GM12878 (cell line): ENCODE measurements at regions not wholly inside any gene's neighbourhood (a gene's known extent, or its start where the extent isn't known, plus 50 kb on each side); places are given as distances from the start of the nearest gene placed in this dataset.

ENCODE experiments used
- ATAC-seq: fragments of 200-7000 bp; cut with Tn5 transposase; 3 replicates; pipeline ENCODE4 v1.9.1; 2020; ENCODE audit warnings: mild to moderate bottlenecking, moderate library complexity
- BruUV-seq: library from RNA; stranded (reverse); fragments of 400-500 nt; replicated peaks from 2 replicates; lab custom pipeline; 2021; lab: Mats Ljungman, UMichigan
- CTCF ChIA-PET: fragments of 300-600 bp; sonication (Branson Sonifier 250); formaldehyde crosslinking; extraction: SDS; loops from one replicate; lab custom pipeline; 2021; ENCODE audit warnings: inconsistent platforms; lab: Yijun Ruan, JAX
- POLR2A ChIA-PET: fragments of 350-600 bp; formaldehyde crosslinking; extraction: SDS; loops from one replicate; lab custom pipeline; 2021; ENCODE audit warnings: inconsistent platforms; lab: Charles Lee
- RAD21 ChIA-PET: fragments of 300-600 bp; sonication (Branson Sonifier 250); formaldehyde crosslinking; loops from one replicate; lab custom pipeline; 2023; ENCODE audit warnings: antibody characterized with exemption; ENCODE audit not compliant: unreplicated experiment; lab: Charles Lee
- SMC1A ChIA-PET: fragments of 300-600 bp; sonication (Branson Sonifier 250); formaldehyde crosslinking; loops from one replicate; lab custom pipeline; 2023; ENCODE audit not compliant: unreplicated experiment, uncharacterized antibody; lab: Charles Lee
- DNase-seq: peaks from one replicate; pipeline ENCODE4 v3.0.0-alpha.2; 2011; ENCODE audit warnings: low read depth, low spot score
- FAIRE-seq: peaks from 3 replicates; lab custom pipeline; 2011; peaks lifted over from hg19 to GRCh38; lab: Jason Lieb, UNC
- H2AFZ ChIP-seq: 2 replicates; pipeline ENCODE4 v1.6.0; 2011; ENCODE audit warnings: low read depth, low read length, control low read depth; ENCODE audit not compliant: control insufficient read depth
- H3K27ac ChIP-seq: 2 replicates; pipeline ENCODE4 v1.5.1; 2011; ENCODE audit warnings: control low read depth; ENCODE audit not compliant: control insufficient read depth, insufficient read depth
- H3K27me3 ChIP-seq, 2 experiments: replicated peaks in 1 of 2; 2 replicates each; pipeline versions ENCODE4 v1.6.0 to v1.6.1; 2011; ENCODE audit warnings: low read length in 1 of 2; ENCODE audit not compliant: control insufficient read depth in 2 of 2, insufficient read depth in 2 of 2
- H3K36me3 ChIP-seq, 2 experiments: 2 replicates each; pipeline ENCODE4 v1.5.1; 2011; ENCODE audit warnings: low read length in 1 of 2; ENCODE audit not compliant: control insufficient read depth in 2 of 2, insufficient read depth in 2 of 2
- H3K4me1 ChIP-seq: 2 replicates; pipeline ENCODE4 v1.6.1; 2011; ENCODE audit warnings: mild to moderate bottlenecking, low read length, moderate library complexity, mixed read lengths; ENCODE audit not compliant: control insufficient read depth, insufficient read depth
- H3K4me2 ChIP-seq: 2 replicates; pipeline ENCODE4 v1.6.0; 2011; ENCODE audit warnings: control low read depth; ENCODE audit not compliant: control insufficient read depth, insufficient read depth
- H3K4me3 ChIP-seq: fragments of 200-600 bp; sonication (generic); 2 replicates; pipeline ENCODE4 v1.5.1; 2016
- H3K79me2 ChIP-seq: 2 replicates; pipeline ENCODE4 v1.6.0; 2011; ENCODE audit warnings: low read length; ENCODE audit not compliant: control insufficient read depth, insufficient read depth
- H3K9ac ChIP-seq: 2 replicates; pipeline ENCODE4 v1.8.0; 2011; ENCODE audit warnings: low read length, control low read depth, mixed read lengths; ENCODE audit not compliant: control insufficient read depth, insufficient read depth
- H3K9me3 ChIP-seq: replicated peaks from 3 replicates; pipeline ENCODE4 v1.5.1; 2011; ENCODE audit warnings: mild to moderate bottlenecking, low read length; ENCODE audit not compliant: control insufficient read depth, insufficient read depth
- H4K20me1 ChIP-seq: 2 replicates; pipeline ENCODE4 v1.6.0; 2011; ENCODE audit not compliant: control insufficient read depth, insufficient read depth
- BHLHE40 ChIP-seq, 2 experiments: fragments of 450-650 bp in 1 of 2; IDR thresholded peaks; 2 replicates each; pipeline ENCODE4 v1.6.1; 2011 to 2017; ENCODE audit warnings: low read depth in 2 of 2, borderline replicate concordance in 1 of 2, improper control_type of control experiment in 1 of 2, low read length in 1 of 2, mild to moderate bottlenecking in 1 of 2
- BMI1 ChIP-seq: fragments of 450-650 bp; IDR thresholded peaks from 2 replicates; pipeline ENCODE4 v1.6.1; 2016; ENCODE audit warnings: mild to moderate bottlenecking, moderate library complexity, borderline replicate concordance
- ESRRA ChIP-seq: IDR thresholded peaks from 2 replicates; pipeline ENCODE4 v1.6.1; 2012; ENCODE audit warnings: mild to moderate bottlenecking, low read length, improper control_type of control experiment
- ETV6 ChIP-seq, 2 experiments: fragments of 450-650 bp in 1 of 2; IDR thresholded peaks in 1 of 2; conservative IDR thresholded peaks in 1 of 2; 2 replicates each; pipeline ENCODE4 v1.6.1; 2014; ENCODE audit warnings: antibody characterized with exemption in 1 of 2, borderline replicate concordance in 1 of 2, low read depth in 1 of 2, mild to moderate bottlenecking in 1 of 2, moderate library complexity in 1 of 2
- GATAD2B ChIP-seq: fragments of 450-650 bp; conservative IDR thresholded peaks from 2 replicates; pipeline ENCODE4 v1.6.1; 2017; ENCODE audit warnings: low read depth, mild to moderate bottlenecking, moderate library complexity
- JUNB ChIP-seq: IDR thresholded peaks from 2 replicates; pipeline ENCODE4 v1.6.1; 2016; ENCODE audit warnings: antibody characterized with exemption, mild to moderate bottlenecking
- NBN ChIP-seq: fragments of 450-650 bp; IDR thresholded peaks from 2 replicates; pipeline ENCODE4 v1.6.1; 2016
- RBBP5 ChIP-seq: fragments of 200-600 bp; sonication (generic); conservative IDR thresholded peaks from 2 replicates; pipeline ENCODE4 v1.6.1; 2016
- RELA ChIP-seq: fragments of 450-650 bp; IDR thresholded peaks from 2 replicates; pipeline ENCODE4 v1.8.0; 2014; ENCODE audit warnings: borderline replicate concordance; ENCODE audit not compliant: partially characterized antibody
- RUNX3 ChIP-seq: IDR thresholded peaks from 2 replicates; pipeline ENCODE4 v1.6.1; 2012; ENCODE audit warnings: low read length, inconsistent platforms
- SIX5 ChIP-seq: IDR thresholded peaks from 2 replicates; pipeline ENCODE4 v1.6.1; 2011; ENCODE audit warnings: mild to moderate bottlenecking, low read depth, low read length, moderate library complexity; ENCODE audit not compliant: severe bottlenecking
- SMAD1 ChIP-seq: fragments of 450-650 bp; IDR thresholded peaks from 2 replicates; pipeline ENCODE4 v1.6.1; 2018; ENCODE audit warnings: mild to moderate bottlenecking, low read depth; ENCODE audit not compliant: partially characterized antibody
- STAT1 ChIP-seq: fragments of 450-650 bp; conservative IDR thresholded peaks from 2 replicates; pipeline ENCODE4 v1.6.1; 2014; ENCODE audit warnings: antibody characterized with exemption, mild to moderate bottlenecking
- TARDBP ChIP-seq: IDR thresholded peaks from 2 replicates; pipeline ENCODE4 v1.6.1; 2016; ENCODE audit warnings: borderline replicate concordance
- TCF12 ChIP-seq: IDR thresholded peaks from 2 replicates; pipeline ENCODE4 v1.6.1; 2011; ENCODE audit warnings: low read depth, mild to moderate bottlenecking, low read length
- ZNF274 ChIP-seq: IDR thresholded peaks from one replicate; pipeline ENCODE4 v1.8.0; 2011; ENCODE audit not compliant: insufficient read length, insufficient read depth
- WGBS: methylation state at CpG from one replicate; pipeline ENCODE4 v1.1.6; 2016; ENCODE audit warnings: low lambda C conversion rate; ENCODE audit not compliant: insufficient replicate concordance, insufficient coverage; ENCODE audit errors: missing lambda C conversion rate; 5-methylcytosine and 5-hydroxymethylcytosine counted together
- in situ Hi-C: fragments of 300-500 bp; cut with MboI; formaldehyde crosslinking; loops from 9 replicates; pipeline ENCODE4 v1.14.3; 2018; ENCODE audit warnings: mixed read lengths
- intact Hi-C: fragments of 100-400 bp; cut with micrococcal nuclease; formaldehyde crosslinking; loops from one replicate; pipeline ENCODE4 v1.14.2; 2022; ENCODE audit not compliant: unreplicated experiment
- TF ChIP-seq, protein P1 (sequence below): fragments of 450-650 bp; IDR thresholded peaks from 2 replicates; pipeline ENCODE4 v1.6.1; 2018; ENCODE audit warnings: mild to moderate bottlenecking, low read depth, moderate library complexity; ENCODE audit not compliant: partially characterized antibody
- TF ChIP-seq, protein P2 (sequence below): IDR thresholded peaks from 2 replicates; pipeline ENCODE4 v1.6.1; 2011; ENCODE audit warnings: low read depth, mild to moderate bottlenecking, low read length, moderate library complexity, borderline replicate concordance; ENCODE audit errors: extremely low read depth
- TF ChIP-seq, protein P3 (sequence below): IDR thresholded peaks from 2 replicates; pipeline ENCODE4 v1.6.1; 2011; ENCODE audit warnings: borderline replicate concordance, low read depth, mild to moderate bottlenecking, moderate library complexity, low read length; ENCODE audit not compliant: insufficient read depth, poor library complexity, severe bottlenecking

DNA sequence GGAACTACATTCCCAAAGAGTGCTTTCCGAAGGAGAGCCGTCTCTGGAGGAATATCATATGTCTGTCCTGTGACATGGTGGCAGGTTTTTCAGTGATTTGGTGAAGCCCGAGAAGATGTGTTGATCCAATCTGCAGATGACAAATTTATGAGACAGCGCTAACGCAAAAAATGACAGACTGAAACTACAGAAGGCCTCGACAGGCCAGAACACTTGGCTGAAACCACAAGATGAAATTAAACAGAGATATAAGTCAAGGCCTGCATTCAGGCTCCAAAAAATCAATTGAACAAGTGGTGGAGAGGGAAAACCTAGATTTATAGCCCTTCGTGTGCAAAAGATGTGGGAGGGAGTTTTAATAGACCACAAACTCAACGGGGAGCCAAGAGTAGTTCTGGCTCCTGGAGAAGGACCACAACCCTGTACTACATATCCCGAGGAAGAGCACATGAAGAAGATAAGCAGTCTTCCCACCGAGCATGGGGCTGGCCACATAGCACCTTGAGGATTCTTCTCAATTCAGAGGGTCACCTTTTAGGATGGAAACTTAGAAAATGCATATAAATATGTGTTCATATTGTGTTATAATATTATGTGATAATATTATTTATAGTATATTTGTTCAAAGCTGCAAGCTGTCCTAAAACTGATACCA, 231.3 kb upstream of the PDE10A start (continued):
- TF ChIP-seq ETV6 (conservative IDR thresholded peaks at IDR 0.05 in 1 of 2, IDR thresholded peaks at IDR 0.05 in 1 of 2; ENCODE audit: borderline replicate concordance in 1 of 2, low read depth in 1 of 2) (no peak), TCF12 (no peak), ESRRA (no peak), BHLHE40 (IDR thresholded peaks at IDR 0.05; ENCODE audit: borderline replicate concordance in 1 of 2, low read depth in 2 of 2, low read length in 1 of 2) (no peak), NBN (no peak), TARDBP (no peak), RELA (no peak)

DNA sequence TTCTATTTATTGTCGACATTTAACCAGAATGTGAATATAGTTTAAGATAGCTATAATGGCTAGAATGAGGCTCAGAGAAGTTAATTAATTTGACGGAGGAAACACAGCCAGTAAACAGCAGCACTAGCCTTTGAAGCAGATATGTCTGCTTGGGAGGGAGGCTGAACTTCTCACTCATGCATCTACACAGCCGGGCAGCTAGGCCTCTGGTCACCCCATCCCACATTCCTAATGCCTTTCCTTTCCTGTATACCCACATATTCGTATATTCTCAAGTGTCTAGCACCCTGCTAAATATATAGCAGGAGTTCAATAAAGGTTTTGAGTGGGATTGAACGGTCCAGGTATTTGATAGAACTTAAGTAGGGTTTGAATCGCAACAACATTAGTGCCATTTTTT, 230.4 kb upstream of the PDE10A start:
- WGBS, result 18% methylated on average over 6 of the region's 6 CpGs
- no TSS peak for BruUV-seq
- H4K20me1 ChIP-seq, result no peaks in the 10 kb centered on the region
- POLR2A ChIA-PET, result no interaction called here
- no peak overlapping the region for H3K27ac ChIP-seq
- no peak for DNase-seq
- SMC1A ChIA-PET, result no interaction called here
- no peak for FAIRE-seq
- CTCF ChIA-PET, result interaction anchor here (1.8 kb wide), 1 partner anchor 204 kb away, joined by 5 read pairs; no protein-coding TSS in a partner anchor
- H3K79me2 ChIP-seq, result no peaks in the 10 kb centered on the region
- ATAC-seq, result no peak
- no peaks in the 10 kb centered on the region for H3K9me3 ChIP-seq
- no peak overlapping the region for H3K4me2 ChIP-seq
- no peaks in the 10 kb centered on the region for H3K4me1 ChIP-seq
- RAD21 ChIA-PET, result no interaction called here
- no peaks in the 10 kb centered on the region for H3K27me3 ChIP-seq
- in situ Hi-C loops, result no loop called here
- intact Hi-C loops, result no loop called here
- no peak overlapping the region for H3K4me3 ChIP-seq
- H3K9ac ChIP-seq, result no peak overlapping the region
- no peaks in the 10 kb centered on the region for H3K36me3 ChIP-seq
- H2AFZ ChIP-seq, result no peak overlapping the region
- TF ChIP-seq, protein P1, sequence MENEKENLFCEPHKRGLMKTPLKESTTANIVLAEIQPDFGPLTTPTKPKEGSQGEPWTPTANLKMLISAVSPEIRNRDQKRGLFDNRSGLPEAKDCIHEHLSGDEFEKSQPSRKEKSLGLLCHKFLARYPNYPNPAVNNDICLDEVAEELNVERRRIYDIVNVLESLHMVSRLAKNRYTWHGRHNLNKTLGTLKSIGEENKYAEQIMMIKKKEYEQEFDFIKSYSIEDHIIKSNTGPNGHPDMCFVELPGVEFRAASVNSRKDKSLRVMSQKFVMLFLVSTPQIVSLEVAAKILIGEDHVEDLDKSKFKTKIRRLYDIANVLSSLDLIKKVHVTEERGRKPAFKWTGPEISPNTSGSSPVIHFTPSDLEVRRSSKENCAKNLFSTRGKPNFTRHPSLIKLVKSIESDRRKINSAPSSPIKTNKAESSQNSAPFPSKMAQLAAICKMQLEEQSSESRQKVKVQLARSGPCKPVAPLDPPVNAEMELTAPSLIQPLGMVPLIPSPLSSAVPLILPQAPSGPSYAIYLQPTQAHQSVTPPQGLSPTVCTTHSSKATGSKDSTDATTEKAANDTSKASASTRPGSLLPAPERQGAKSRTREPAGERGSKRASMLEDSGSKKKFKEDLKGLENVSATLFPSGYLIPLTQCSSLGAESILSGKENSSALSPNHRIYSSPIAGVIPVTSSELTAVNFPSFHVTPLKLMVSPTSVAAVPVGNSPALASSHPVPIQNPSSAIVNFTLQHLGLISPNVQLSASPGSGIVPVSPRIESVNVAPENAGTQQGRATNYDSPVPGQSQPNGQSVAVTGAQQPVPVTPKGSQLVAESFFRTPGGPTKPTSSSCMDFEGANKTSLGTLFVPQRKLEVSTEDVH, result no peak
- no peak for TF ChIP-seq NBN
- TF ChIP-seq, protein P2, sequence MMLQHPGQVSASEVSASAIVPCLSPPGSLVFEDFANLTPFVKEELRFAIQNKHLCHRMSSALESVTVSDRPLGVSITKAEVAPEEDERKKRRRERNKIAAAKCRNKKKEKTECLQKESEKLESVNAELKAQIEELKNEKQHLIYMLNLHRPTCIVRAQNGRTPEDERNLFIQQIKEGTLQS, result no peak
- no peak for TF ChIP-seq GATAD2B
- no peak for TF ChIP-seq BMI1
- TF ChIP-seq ZNF274, result no peak
- TF ChIP-seq STAT1, result no peak
- TF ChIP-seq SIX5, result no peak
- TF ChIP-seq, protein P3, sequence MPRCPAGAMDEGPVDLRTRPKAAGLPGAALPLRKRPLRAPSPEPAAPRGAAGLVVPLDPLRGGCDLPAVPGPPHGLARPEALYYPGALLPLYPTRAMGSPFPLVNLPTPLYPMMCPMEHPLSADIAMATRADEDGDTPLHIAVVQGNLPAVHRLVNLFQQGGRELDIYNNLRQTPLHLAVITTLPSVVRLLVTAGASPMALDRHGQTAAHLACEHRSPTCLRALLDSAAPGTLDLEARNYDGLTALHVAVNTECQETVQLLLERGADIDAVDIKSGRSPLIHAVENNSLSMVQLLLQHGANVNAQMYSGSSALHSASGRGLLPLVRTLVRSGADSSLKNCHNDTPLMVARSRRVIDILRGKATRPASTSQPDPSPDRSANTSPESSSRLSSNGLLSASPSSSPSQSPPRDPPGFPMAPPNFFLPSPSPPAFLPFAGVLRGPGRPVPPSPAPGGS, result no peak
- TF ChIP-seq SMAD1, result no peak
- TF ChIP-seq RBBP5, result no peak
- TF ChIP-seq BHLHE40 (IDR thresholded peaks at IDR 0.05; ENCODE audit: borderline replicate concordance in 1 of 2, low read depth in 2 of 2, low read length in 1 of 2), result no peak
- TF ChIP-seq JUNB, result no peak
- TF ChIP-seq RUNX3, result no peak
